HEK293 (cell line): ENCODE measurements at regions not wholly inside any gene's neighbourhood (a gene's known extent, or its start where the extent isn't known, plus 50 kb on each side); places are given as distances from the start of the nearest gene placed in this dataset.

ENCODE experiments used
- CTCF ChIA-PET: fragments of 350-600 bp; formaldehyde crosslinking; extraction: SDS; loops from one replicate; lab custom pipeline; 2021; ENCODE audit warnings: antibody characterized with exemption; lab: Yijun Ruan, JAX
- POLR2A ChIA-PET: fragments of 300-600 bp; formaldehyde crosslinking; extraction: SDS; loops from one replicate; lab custom pipeline; 2020; ENCODE audit warnings: antibody characterized with exemption, inconsistent platforms; lab: Yijun Ruan, JAX
- H3K27ac ChIP-seq: fragments of 200-500 bp; sonication (Bioruptor generic); 2 replicates; pipeline ENCODE4 v1.5.1; 2014; ENCODE audit warnings: low read depth, low read length, control low read depth, inconsistent platforms; ENCODE audit errors: extremely low read depth
- H3K36me3 ChIP-seq, 2 experiments: fragments of 200-500 bp in 1 of 2; sonication (Bioruptor generic) in 1 of 2; 1 replicate in 1 of 2; 2 replicates in 1 of 2; pipeline ENCODE4 v1.5.1; 2014 to 2017; ENCODE audit warnings: inconsistent platforms in 2 of 2, low read length in 2 of 2; ENCODE audit not compliant: control insufficient read depth in 2 of 2, insufficient read depth in 1 of 2
- H3K4me1 ChIP-seq: fragments of 200-500 bp; sonication (Bioruptor generic); 2 replicates; pipeline ENCODE4 v1.5.1; 2014; ENCODE audit warnings: mild to moderate bottlenecking, low read length, inconsistent platforms; ENCODE audit not compliant: control insufficient read depth, insufficient read depth
- H3K4me3 ChIP-seq: 2 replicates; pipeline ENCODE4 v1.5.1; 2011; ENCODE audit warnings: low read depth, mild to moderate bottlenecking, control low read depth, low read length, moderate library complexity
- H3K9me3 ChIP-seq: fragments of 200-500 bp; sonication (Bioruptor generic); 2 replicates; pipeline ENCODE4 v1.5.1; 2014; ENCODE audit warnings: low read depth, low read length, inconsistent platforms; ENCODE audit not compliant: control insufficient read depth, insufficient read depth
- FEZF1 ChIP-seq: fragments of 450-650 bp; formaldehyde crosslinking; IDR thresholded peaks from 2 replicates; pipeline ENCODE4 v1.5.1; 2016; ENCODE audit warnings: missing biosample characterization, missing genetic modification characterization
- HOXA7 ChIP-seq: sonication (generic); formaldehyde crosslinking; IDR thresholded peaks from 2 replicates; pipeline ENCODE4 v1.8.1; 2022; ENCODE audit warnings: missing genetic modification reagents, borderline replicate concordance
- PRDM2 ChIP-seq: fragments of 450-650 bp; formaldehyde crosslinking; IDR thresholded peaks from 2 replicates; pipeline ENCODE4 v1.5.1; 2016; ENCODE audit warnings: missing biosample characterization, missing genetic modification characterization, borderline replicate concordance
- PRDM4 ChIP-seq: fragments of 450-650 bp; formaldehyde crosslinking; IDR thresholded peaks from 2 replicates; pipeline ENCODE4 v1.5.1; 2017; ENCODE audit warnings: missing biosample characterization, missing genetic modification characterization
- SCRT2 ChIP-seq: fragments of 450-650 bp; formaldehyde crosslinking; IDR thresholded peaks from 2 replicates; pipeline ENCODE4 v1.5.1; 2016; ENCODE audit warnings: missing biosample characterization, missing genetic modification characterization
- TRIM28 ChIP-seq: IDR thresholded peaks from 2 replicates; pipeline ENCODE4 v1.6.1; 2011; ENCODE audit warnings: low read length, control low read depth, borderline replicate concordance
- WT1 ChIP-seq: fragments of 450-650 bp; formaldehyde crosslinking; IDR thresholded peaks from 2 replicates; pipeline ENCODE4 v1.5.1; 2016; ENCODE audit warnings: missing biosample characterization, missing genetic modification characterization
- ZNF133 ChIP-seq: fragments of 450-650 bp; formaldehyde crosslinking; IDR thresholded peaks from 2 replicates; pipeline ENCODE4 v1.5.1; 2016; ENCODE audit warnings: missing biosample characterization, missing genetic modification characterization
- ZNF138 ChIP-seq: fragments of 450-650 bp; formaldehyde crosslinking; IDR thresholded peaks from 2 replicates; pipeline ENCODE4 v1.5.1; 2016; ENCODE audit warnings: missing biosample characterization, missing genetic modification characterization, borderline replicate concordance
- ZNF19 ChIP-seq: fragments of 450-650 bp; formaldehyde crosslinking; IDR thresholded peaks from 2 replicates; pipeline ENCODE4; 2016; ENCODE audit warnings: missing biosample characterization, missing genetic modification characterization, low read depth
- ZNF221 ChIP-seq: fragments of 450-650 bp; formaldehyde crosslinking; IDR thresholded peaks from 2 replicates; pipeline ENCODE4 v1.5.1; 2017; ENCODE audit warnings: missing biosample characterization, missing genetic modification characterization, borderline replicate concordance
- ZNF24 ChIP-seq: fragments of 450-650 bp; formaldehyde crosslinking; IDR thresholded peaks from 2 replicates; pipeline ENCODE4 v1.5.1; 2016; ENCODE audit warnings: missing biosample characterization, missing genetic modification characterization
- ZNF26 ChIP-seq: fragments of 450-650 bp; formaldehyde crosslinking; IDR thresholded peaks from 2 replicates; pipeline ENCODE4 v1.5.1; 2016; ENCODE audit warnings: missing biosample characterization, missing genetic modification characterization
- ZNF398 ChIP-seq: fragments of 450-650 bp; formaldehyde crosslinking; IDR thresholded peaks from 2 replicates; pipeline ENCODE4 v1.5.1; 2017; ENCODE audit warnings: missing biosample characterization, missing genetic modification characterization
- ZNF404 ChIP-seq: fragments of 450-650 bp; formaldehyde crosslinking; IDR thresholded peaks from 2 replicates; pipeline ENCODE4 v1.5.1; 2017; ENCODE audit warnings: missing biosample characterization, missing genetic modification characterization
- ZNF423 ChIP-seq: fragments of 450-650 bp; formaldehyde crosslinking; IDR thresholded peaks from 2 replicates; pipeline ENCODE4 v1.5.1; 2016; ENCODE audit warnings: missing biosample characterization, missing genetic modification characterization
- ZNF488 ChIP-seq: fragments of 450-650 bp; formaldehyde crosslinking; IDR thresholded peaks from 2 replicates; pipeline ENCODE4 v1.5.1; 2016; ENCODE audit warnings: missing biosample characterization, missing genetic modification characterization
- ZNF529 ChIP-seq: fragments of 450-650 bp; formaldehyde crosslinking; IDR thresholded peaks from 2 replicates; pipeline ENCODE4 v1.5.1; 2017; ENCODE audit warnings: missing genetic modification characterization, missing biosample characterization; ENCODE audit not compliant: insufficient replicate concordance
- ZNF548 ChIP-seq: fragments of 450-650 bp; formaldehyde crosslinking; IDR thresholded peaks from 2 replicates; pipeline ENCODE4 v1.5.1; 2016; ENCODE audit warnings: missing biosample characterization, missing genetic modification characterization
- ZNF549 ChIP-seq: fragments of 450-650 bp; IDR thresholded peaks from 2 replicates; pipeline ENCODE4 v1.5.1; 2018; ENCODE audit warnings: missing biosample characterization, missing genetic modification characterization, mild to moderate bottlenecking, inconsistent platforms, moderate library complexity
- ZNF600 ChIP-seq: fragments of 450-650 bp; formaldehyde crosslinking; IDR thresholded peaks from 2 replicates; pipeline ENCODE4 v1.5.1; 2016; ENCODE audit warnings: missing biosample characterization, missing genetic modification characterization
- ZNF621 ChIP-seq: fragments of 450-650 bp; formaldehyde crosslinking; IDR thresholded peaks from 2 replicates; pipeline ENCODE4 v1.5.1; 2017; ENCODE audit warnings: missing biosample characterization, missing genetic modification characterization
- ZNF626 ChIP-seq: fragments of 450-650 bp; sonication (Bioruptor Pico); formaldehyde crosslinking; IDR thresholded peaks from 2 replicates; pipeline ENCODE4 v1.5.1; 2018; ENCODE audit warnings: missing biosample characterization, missing genetic modification characterization, inconsistent platforms
- ZNF792 ChIP-seq: fragments of 450-650 bp; formaldehyde crosslinking; IDR thresholded peaks from 2 replicates; pipeline ENCODE4 v1.5.1; 2016; ENCODE audit warnings: missing biosample characterization, missing genetic modification characterization
- ZSCAN4 ChIP-seq: fragments of 450-650 bp; formaldehyde crosslinking; IDR thresholded peaks from 2 replicates; pipeline ENCODE4 v1.5.1; 2017; ENCODE audit warnings: missing biosample characterization, missing genetic modification characterization
- ZXDB ChIP-seq: fragments of 450-650 bp; formaldehyde crosslinking; IDR thresholded peaks from 2 replicates; pipeline ENCODE4 v1.5.1; 2016; ENCODE audit warnings: missing biosample characterization, missing genetic modification characterization

- Histone ChIP-seq H3K4me3 (no peak overlapping the region), H3K4me1 (peaks cover 9% of the 10 kb centered on the region), H3K9me3 (no peaks in the 10 kb centered on the region), H3K27ac (no peak overlapping the region), H3K36me3 (no peaks in the 10 kb centered on the region)
- ChIA-PET POLR2A (no interaction called here), CTCF (interaction anchor here (0.5 to 0.6 kb wide), 2 partner anchors 100 to 1932 kb away, joined by 3 read pairs; no protein-coding TSS in a partner anchor)
- TF ChIP-seq FEZF1 (tag by site-specific recombination), result peak; percentile 48
- no peak for TF ChIP-seq ZNF221 (tag by site-specific recombination)
- TF ChIP-seq ZNF24 (tag by site-specific recombination), result no peak
- no peak for TF ChIP-seq ZNF548 (tag by site-specific recombination)
- TF ChIP-seq ZNF549 (tag by site-specific recombination), result no peak
- no peak for TF ChIP-seq HOXA7
- peak; percentile 21; the same call in 1 of the 2 replicates for TF ChIP-seq TRIM28
- TF ChIP-seq ZNF626, result no peak
- no peak for TF ChIP-seq WT1 (tag by site-specific recombination)
- peak; percentile 72 for TF ChIP-seq PRDM4
- TF ChIP-seq ZSCAN4 (tag by site-specific recombination), result no peak
- TF ChIP-seq ZXDB (tag by site-specific recombination), result peak; percentile 74
- TF ChIP-seq PRDM2 (tag by site-specific recombination), result no peak
- TF ChIP-seq ZNF488 (tag by site-specific recombination), result no peak
- no peak for TF ChIP-seq ZNF792 (tag by site-specific recombination)
- TF ChIP-seq ZNF621 (tag by site-specific recombination), result no peak
- TF ChIP-seq ZNF423, result no peak
- TF ChIP-seq ZNF600 (tag by site-specific recombination), result peak; percentile 89
- TF ChIP-seq SCRT2 (tag by site-specific recombination), result no peak
- TF ChIP-seq ZNF133 (tag by site-specific recombination), result no peak
- no peak for TF ChIP-seq ZNF138 (tag by site-specific recombination)
- no peak for TF ChIP-seq ZNF19 (tag by site-specific recombination)
- TF ChIP-seq ZNF26, result no peak
- TF ChIP-seq ZNF398 (tag by site-specific recombination), result no peak
- no peak for TF ChIP-seq ZNF529 (tag by site-specific recombination)
- TF ChIP-seq ZNF404 (tag by site-specific recombination), result no peak
Measured at GRCh38 chr5:88509403-88509802, 240.8 kb upstream of the TMEM161B start.
